Fibroblast of peridontal ligament (primary cell): ENCODE measurements at regions not wholly inside any gene's neighbourhood (a gene's known extent, or its start where the extent isn't known, plus 50 kb on each side); places are given as distances from the start of the nearest gene placed in this dataset.

ENCODE experiments used
- DNase-seq: peaks from one replicate; pipeline ENCODE4 v3.0.0-alpha.2; 2010; ENCODE audit errors: extremely low read depth

- no peak for DNase-seq
Observed at GRCh38 chr12:16415155-16415554, 67.7 kb downstream of the MGST1 start.

- no peak for DNase-seq
Observed at GRCh38 chr12:16417058-16417457, 69.6 kb downstream of the MGST1 start.

DNA sequence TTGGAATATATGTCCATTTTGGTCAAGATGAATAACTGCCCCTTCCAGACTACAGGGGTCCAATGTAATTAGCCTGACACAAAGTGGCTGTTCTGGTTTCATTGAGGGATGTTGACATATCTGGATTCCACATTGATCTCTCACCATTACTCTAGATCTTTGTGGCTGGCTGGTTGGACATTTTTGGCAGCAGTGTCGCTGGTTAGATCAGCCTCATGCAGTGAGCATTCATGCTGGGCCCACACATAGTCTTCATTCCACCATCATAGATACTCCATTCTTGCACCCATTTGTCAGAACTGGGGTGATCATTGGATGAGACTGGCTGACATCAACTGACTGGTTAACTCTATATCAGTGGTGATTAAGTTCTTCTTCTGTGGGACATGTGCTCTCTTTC is 74.4 kb downstream of the MGST1 start:
- peak; percentile 23 for DNase-seq

DNA sequence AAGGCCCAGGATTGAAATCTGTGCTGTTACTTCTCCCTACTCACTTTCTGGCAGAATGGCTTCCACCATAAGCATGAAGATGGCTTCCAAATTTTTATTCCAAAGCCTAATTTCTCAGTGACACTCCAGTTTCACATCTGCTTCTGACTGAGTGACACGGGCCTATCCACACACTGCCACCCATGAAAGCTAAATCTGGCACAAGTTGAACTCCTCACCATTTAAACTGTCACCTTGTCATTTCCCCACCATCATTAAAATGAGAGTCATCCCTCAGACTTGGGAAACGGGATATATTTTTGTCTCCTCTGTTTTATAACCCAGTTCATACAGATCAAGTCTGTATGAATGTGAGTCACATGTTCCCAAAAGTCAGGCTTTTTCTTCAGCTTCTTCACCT is 77.1 kb downstream of the MGST1 start:
- DNase-seq: no peak

DNA sequence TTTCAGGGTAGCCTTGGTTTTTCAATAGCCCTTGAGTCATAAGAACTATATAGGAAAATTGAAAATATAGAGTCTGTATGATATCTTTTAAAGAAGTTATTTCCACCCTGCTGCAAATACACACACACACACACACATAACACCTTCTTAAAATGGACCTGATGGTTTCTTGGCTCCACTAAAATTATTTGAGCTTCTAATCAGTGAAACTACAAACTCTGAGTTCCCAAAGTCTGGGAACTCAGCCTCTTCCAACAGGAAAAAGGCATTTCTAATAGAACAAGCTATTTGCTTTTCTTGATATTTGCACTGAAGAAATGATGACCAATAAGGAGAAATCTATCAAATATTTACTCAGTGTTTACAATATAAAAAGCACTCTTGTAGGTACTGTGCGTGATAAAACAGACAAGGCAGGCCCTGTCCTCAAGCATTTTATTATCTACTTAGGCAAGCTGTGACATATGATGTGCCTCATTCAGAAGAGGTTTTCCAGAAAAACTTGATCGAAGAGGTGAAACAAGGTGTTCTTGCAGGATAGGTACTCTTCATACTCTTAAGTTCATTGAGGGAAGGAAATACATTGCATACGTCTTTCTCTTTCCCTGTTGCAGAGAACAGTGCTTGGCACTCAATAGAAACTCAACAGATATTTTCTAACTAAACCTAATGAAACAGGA is 88.6 kb downstream of the MGST1 start:
- no peak for DNase-seq

- no peak for DNase-seq
Observed at GRCh38 chr12:16437281-16437816, 89.9 kb downstream of the MGST1 start.

GRCh38 chr12:16437926-16438325 is 90.5 kb downstream of the MGST1 start:
- no peak for DNase-seq

DNA sequence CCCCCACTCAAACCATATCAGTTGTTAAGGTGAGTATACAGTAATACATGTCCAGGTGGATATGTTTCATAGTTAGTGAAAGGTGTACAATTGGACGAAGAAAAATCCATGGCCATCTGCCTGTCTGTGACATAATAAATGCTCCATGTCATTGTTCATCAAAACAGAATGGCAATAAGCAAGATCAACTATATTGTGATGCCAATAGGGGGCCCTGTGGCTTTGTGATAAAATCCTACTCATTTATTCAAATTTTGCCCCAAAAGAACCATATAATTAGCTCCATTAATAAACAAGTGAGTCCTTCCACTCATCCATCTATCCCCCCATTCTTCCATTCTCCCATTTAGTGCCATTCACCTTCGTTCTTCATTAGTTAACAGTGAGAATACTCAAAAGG is 102.0 kb downstream of the MGST1 start:
- no peak for DNase-seq

DNA sequence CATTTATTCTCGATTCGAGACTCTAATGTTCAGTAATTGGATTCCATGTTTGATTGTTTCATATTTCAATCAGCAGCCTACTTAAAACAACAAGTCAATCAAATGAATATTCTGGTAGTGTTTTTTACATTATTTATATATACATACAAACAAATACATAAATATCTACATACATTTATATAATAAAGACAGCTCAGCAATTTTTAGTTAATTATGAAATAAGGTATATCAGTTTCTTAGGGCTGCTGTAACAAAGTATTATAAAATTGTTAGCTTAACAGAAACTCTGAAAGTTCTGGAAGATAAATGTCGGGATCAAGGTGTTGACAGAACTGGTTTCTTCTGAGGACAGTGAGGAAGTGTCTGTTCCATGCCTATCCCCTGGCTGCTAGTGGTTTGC is 105.9 kb downstream of the MGST1 start:
- no peak for DNase-seq

- DNase-seq: no peak
Observed at GRCh38 chr12:16454481-16454880, 107.0 kb downstream of the MGST1 start.

DNA sequence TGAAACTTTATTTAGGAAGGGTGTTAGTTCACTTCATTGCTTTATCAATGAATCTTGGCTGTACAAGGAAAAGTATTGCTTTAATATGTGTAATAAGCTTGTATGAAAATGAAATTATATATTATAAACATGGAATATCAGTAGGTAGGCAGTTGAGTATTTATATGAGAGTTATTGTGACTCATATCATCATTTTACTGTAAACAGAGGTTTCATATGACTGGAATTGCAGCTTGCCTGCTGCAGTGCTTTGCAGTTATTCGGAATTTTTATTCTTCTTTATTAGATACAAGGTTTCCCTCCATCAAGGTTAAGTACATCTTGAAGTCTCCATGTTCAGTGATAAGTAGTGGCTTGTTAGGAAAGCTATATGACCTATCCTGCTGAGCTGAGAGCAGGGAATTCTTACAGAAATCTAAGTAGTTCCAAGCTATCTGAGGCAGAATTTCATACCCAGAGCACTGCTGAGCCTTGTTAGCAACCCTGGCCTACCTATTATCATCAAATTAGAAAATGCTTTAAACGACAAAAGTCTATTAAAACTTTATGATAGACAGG is 111.2 kb downstream of the MGST1 start:
- no peak for DNase-seq

DNA sequence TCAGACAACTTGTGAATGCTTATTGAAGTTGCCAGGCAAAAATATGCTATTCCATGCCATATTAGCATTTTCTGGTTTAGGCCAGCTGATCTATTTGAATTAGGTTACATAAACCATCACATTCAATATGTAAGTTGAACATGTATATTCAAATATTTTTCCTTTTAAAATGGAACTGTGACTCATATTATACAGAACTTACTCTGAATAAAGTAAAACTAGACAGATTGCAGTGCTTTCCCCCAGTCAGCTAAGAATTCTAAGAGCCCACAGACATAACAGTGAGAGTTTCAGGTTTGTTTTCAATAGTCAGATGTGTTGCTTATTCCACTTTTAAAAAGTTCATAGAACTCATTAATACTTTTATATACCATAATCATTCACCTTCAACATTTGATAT is 119.8 kb downstream of the MGST1 start:
- no peak for DNase-seq

GRCh38 chr12:16472631-16473030 is 125.2 kb downstream of the MGST1 start:
- no peak for DNase-seq

DNA sequence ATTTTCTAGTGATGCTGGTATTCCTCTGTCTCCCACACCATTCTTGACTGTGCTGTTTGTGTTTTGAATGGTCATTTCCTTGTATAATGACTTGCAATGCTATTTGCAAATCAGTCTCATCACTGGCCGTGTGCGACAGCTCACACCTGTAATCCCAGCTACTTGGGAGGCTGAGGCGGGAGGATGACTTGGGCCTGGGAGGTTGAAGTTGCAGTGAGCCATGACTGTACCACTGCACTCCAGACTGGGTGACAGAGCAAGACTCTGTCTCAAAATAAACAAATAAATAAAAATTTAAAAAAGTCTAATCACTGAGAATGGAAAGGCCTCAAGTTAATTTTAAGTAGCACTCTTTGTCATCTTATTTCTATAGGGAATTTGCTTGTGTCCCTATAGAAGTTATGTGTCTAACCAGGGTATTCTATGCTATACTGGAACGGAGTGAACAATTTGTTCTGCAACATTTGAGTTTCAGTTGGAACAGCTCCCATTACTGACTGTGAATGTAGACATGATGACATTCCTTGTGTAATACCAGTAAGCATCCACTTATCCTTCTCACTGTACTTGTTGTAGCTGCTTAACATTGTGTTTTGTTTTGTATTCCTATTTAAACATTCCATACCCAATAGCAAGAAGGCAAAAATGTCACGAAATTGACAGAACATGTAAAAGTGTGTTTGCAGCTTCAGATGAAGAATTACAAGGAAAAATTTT is 126.3 kb downstream of the MGST1 start:
- DNase-seq: peak; percentile 39

GRCh38 chr12:16474801-16475200 is 127.4 kb downstream of the MGST1 start:
- DNase-seq: no peak

- no peak for DNase-seq
Observed at GRCh38 chr12:16475521-16475920, 128.1 kb downstream of the MGST1 start.

DNA sequence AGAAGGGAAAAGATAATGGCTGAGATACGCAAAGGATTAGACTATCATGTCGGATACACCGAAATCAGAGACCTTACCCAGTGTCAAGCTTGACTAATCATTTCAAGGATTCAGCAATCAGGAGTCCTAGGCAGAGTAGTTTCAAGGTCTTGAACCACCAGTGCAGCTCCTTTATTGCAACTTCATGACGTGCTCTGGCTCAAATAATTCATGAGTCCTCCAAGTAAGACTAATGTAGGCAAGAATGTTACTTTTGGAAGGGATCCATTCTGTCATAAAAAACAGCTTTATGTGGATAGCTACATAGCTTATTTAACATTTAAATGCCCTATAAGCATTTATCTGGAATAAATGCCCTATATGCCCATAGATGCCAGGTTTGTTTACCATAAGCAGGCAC is 123.2 kb downstream of the LMO3 start:
- peak; percentile 29 for DNase-seq

- DNase-seq: no peak
Observed at GRCh38 chr12:16492240-16492639, 113.7 kb downstream of the LMO3 start.

- no peak for DNase-seq
Observed at GRCh38 chr12:16492820-16493797, 112.9 kb downstream of the LMO3 start.

GRCh38 chr12:16495196-16495595 is 110.8 kb downstream of the LMO3 start:
- DNase-seq: no peak
